ENCODE measurements at regions not wholly inside any gene's neighbourhood (a gene's known extent, or its start where the extent isn't known, plus 50 kb on each side); places are given as distances from the start of the nearest gene placed in this dataset.

DNA sequence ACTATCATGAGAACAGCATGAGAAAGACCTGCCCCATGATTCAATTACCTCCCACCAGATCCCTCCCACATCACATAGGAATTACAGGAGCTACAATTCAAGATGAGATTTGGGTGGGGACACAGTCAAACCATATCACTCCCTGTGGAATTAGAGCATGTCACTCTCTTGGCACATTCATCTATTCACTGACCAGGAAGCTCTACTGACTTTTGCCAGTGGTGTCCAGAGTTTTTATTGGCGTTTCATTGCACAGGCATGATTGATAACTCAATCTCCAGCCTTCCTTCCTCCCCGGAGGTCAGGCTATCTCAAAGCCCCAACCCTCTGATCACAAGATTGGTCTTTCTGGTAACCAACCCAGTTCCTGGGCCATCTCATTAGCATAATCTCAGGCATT, 478.9 kb upstream of the NRP1 start:
- H3K4me3 ChIP-seq (ENCODE audit: low read depth, low read length), result no peak overlapping the region
- TF ChIP-seq, protein P1, sequence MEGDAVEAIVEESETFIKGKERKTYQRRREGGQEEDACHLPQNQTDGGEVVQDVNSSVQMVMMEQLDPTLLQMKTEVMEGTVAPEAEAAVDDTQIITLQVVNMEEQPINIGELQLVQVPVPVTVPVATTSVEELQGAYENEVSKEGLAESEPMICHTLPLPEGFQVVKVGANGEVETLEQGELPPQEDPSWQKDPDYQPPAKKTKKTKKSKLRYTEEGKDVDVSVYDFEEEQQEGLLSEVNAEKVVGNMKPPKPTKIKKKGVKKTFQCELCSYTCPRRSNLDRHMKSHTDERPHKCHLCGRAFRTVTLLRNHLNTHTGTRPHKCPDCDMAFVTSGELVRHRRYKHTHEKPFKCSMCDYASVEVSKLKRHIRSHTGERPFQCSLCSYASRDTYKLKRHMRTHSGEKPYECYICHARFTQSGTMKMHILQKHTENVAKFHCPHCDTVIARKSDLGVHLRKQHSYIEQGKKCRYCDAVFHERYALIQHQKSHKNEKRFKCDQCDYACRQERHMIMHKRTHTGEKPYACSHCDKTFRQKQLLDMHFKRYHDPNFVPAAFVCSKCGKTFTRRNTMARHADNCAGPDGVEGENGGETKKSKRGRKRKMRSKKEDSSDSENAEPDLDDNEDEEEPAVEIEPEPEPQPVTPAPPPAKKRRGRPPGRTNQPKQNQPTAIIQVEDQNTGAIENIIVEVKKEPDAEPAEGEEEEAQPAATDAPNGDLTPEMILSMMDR (conservative IDR thresholded peaks at IDR 0.05; ENCODE audit: low read depth, low read length), result no peak
- DNase-seq (ENCODE audit: low read depth), result no peak

DNA sequence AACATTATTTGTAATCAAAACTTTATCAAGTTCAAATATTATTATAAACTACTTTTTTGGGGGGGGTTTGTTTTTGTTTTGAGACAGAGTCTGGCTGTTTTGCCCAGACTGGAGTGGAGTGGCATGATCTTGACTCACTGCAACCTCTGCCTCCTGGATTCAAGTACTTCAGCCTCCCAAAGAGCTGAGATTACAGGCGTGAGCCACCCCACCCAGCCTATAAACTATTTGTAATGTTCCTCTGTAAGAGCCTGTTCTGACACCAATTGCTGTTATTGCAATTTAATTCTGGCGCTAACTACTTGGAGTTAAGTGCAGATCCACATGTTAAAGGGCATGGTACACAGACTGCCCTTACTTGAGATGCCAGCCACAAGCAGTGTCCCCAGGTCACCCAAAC, 478.1 kb upstream of the NRP1 start:
- no peak for DNase-seq (ENCODE audit: low read depth)
- TF ChIP-seq, protein P1 (conservative IDR thresholded peaks at IDR 0.05; ENCODE audit: low read depth, low read length), result no peak
- H3K4me3 ChIP-seq (ENCODE audit: low read depth, low read length), result no peak overlapping the region

DNA sequence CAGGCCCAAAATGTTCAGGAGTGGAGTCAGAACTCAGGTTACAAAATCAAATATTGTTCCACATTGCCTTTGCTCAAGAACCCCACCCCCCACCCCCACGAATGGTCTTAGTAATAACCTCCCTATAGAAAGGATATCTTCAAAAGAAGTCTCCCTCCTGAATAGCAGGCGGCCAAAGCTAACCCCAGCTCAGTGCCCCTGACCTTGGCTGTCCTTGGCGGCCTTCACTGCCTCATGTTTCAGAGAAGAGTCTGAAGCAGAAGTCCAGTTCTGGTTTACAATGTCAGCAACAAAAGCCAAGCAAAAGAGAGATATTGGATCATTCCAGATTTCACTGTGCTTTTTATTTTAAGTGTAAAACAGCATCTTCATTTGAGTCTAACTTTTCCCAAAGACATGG, 476.5 kb upstream of the NRP1 start:
- no peak for DNase-seq (ENCODE audit: low read depth)
- TF ChIP-seq, protein P1 (conservative IDR thresholded peaks at IDR 0.05; ENCODE audit: low read depth, low read length), result no peak
- H3K4me3 ChIP-seq (ENCODE audit: low read depth, low read length), result no peak overlapping the region

DNA sequence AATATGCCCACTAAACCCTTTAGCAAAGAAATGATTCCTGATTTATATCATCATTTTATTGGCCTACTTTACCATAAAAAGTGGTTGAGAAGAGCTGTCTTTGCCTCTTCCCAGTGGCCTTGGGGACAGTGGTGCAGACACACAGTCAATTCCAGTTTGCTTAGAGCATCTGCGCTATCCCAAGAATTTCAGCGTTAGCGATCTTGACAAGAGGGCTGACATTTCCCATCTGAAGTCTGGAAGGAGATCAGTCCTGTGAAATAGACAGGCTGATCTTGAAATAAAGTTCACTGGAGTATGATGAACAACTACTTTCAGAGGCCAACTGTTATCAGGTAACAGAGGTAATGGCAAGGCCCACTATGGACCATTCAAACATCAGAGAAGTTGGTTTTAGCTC, 475.3 kb upstream of the NRP1 start:
- no peak for DNase-seq (ENCODE audit: low read depth)
- TF ChIP-seq, protein P1 (conservative IDR thresholded peaks at IDR 0.05; ENCODE audit: low read depth, low read length), result no peak
- H3K4me3 ChIP-seq (ENCODE audit: low read depth, low read length), result no peak overlapping the region

DNA sequence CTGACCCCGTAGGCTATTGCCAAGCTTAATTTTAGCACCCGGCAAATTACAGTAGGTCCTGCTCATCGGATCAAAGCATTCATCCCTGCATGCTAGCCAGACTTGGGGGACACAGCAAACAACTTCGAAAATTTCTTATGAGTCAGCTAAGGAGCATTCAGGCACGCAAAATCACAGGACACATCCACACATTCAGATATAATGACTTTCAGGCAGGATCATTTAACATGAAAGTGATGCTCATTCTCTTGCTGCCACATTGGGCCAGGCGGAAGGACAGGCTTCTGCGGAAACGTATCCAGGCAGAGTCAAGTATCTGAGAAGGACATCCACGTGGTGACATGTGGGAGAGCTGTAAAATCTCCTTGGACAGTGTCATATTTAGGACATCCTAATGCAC, 474.0 kb upstream of the NRP1 start:
- H3K4me3 ChIP-seq (ENCODE audit: low read depth, low read length), result no peak overlapping the region
- TF ChIP-seq, protein P1 (conservative IDR thresholded peaks at IDR 0.05; ENCODE audit: low read depth, low read length), result no peak
- DNase-seq (ENCODE audit: low read depth), result no peak

DNA sequence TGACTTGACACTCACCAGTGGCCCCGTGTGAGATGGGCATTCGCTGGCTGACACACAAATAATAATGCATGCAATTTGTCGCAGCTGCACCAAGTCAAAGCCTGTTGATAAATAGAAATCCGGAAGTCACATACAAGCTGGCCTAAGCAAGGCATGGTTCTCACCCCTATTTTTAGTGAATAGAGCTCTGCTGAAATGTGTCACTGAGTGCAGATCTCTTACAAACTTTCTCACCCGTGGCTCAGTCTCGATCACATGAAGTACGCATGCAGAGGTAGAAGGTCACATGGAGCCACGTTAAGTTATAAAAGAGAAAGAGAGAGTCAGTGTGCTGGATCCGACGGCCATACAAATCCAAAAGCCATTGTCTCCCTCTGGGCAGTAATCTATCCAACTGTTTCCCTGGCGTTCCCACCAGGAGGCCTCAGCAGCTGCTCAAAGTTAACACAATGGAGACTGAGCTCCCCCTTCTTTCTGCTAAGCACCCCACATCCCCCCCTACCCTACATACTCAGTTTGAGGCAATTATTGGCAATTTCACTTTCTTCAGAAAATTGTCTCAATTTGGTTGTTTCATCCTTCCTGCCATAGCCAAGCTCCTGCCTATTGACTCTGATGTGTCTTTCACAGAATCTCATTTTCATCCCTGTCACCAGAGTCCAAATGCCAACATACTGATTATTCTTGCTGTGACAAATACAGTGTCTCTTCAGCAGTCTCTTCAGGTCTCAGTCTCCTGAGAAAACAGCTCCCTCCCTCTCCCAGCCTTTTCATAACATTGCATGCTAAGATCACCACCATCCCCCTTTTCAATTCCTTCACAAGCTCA, 473.3 kb upstream of the NRP1 start:
- TF ChIP-seq, protein P1 (conservative IDR thresholded peaks at IDR 0.05; ENCODE audit: low read depth, low read length), result no peak
- no peak overlapping the region for H3K4me3 ChIP-seq (ENCODE audit: low read depth, low read length)
- DNase-seq (ENCODE audit: low read depth), result no peak

DNA sequence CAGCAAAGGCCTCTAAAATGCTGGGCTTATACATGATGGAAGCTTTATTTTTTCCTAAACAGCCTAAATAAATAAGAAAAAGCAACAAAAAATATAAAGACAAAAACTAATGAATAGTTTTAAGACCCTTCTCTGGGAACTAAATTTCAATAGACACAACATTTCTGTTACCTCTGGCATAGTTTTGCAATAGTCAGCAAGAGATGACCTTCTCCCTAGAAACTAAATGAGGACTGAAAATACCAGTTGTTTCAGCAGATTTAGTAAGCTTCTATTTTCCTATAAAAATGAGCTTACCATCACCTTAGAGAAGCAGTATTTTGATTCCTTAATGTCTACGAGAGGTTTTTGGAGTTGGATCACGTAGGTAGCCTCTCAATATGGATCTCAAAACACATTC, 471.4 kb upstream of the NRP1 start:
- TF ChIP-seq, protein P1 (conservative IDR thresholded peaks at IDR 0.05; ENCODE audit: low read depth, low read length), result no peak
- peak; percentile 19 for DNase-seq (ENCODE audit: low read depth)

More for the DNA sequence above, 471.4 kb upstream of the NRP1 start:
- no peak overlapping the region for H3K4me3 ChIP-seq (ENCODE audit: low read depth, low read length)
